ENCODE measurements at regions not wholly inside any gene's neighbourhood (a gene's known extent, or its start where the extent isn't known, plus 50 kb on each side); places are given as distances from the start of the nearest gene placed in this dataset.

- no peak overlapping the region for H3K9ac ChIP-seq
- H2AFZ ChIP-seq (ENCODE audit: low read depth) = no peak overlapping the region
- no peak overlapping the region for H3K4me2 ChIP-seq
- no peaks in the 10 kb centered on the region for H3K4me1 ChIP-seq (ENCODE audit: low read depth, poor library complexity, severe bottlenecking)
- no peaks in the 10 kb centered on the region for H4K20me1 ChIP-seq (ENCODE audit: insufficient read depth)
- peaks cover 59% of the 10 kb centered on the region for H3K27me3 ChIP-seq (ENCODE audit: insufficient read depth, low read depth)
- no peak overlapping the region for H3K4me3 ChIP-seq (IDR thresholded peaks at IDR 0.05; ENCODE audit: insufficient read depth, low read depth, low read length)
- H3K36me3 ChIP-seq (ENCODE audit: insufficient read depth) = no peaks in the 10 kb centered on the region
- H3K27ac ChIP-seq = no peak overlapping the region
- no peaks in the 10 kb centered on the region for H3K79me2 ChIP-seq (ENCODE audit: insufficient read depth, low read depth)
- no peak for TF ChIP-seq CTCF (conservative IDR thresholded peaks at IDR 0.05; ENCODE audit: low read depth, low read length)
These were observed 76.3 kb upstream of the ZC3H12A start for GRCh38 chr1:37398096-37398495.

- peaks cover 58% of the 10 kb centered on the region for H3K27me3 ChIP-seq (ENCODE audit: insufficient read depth, low read depth)
- H4K20me1 ChIP-seq (ENCODE audit: insufficient read depth) = no peaks in the 10 kb centered on the region
These were observed 75.2 kb upstream of the ZC3H12A start for GRCh38 chr1:37399205-37399604.

GRCh38 chr1:37399830-37400464 is 74.4 kb upstream of the ZC3H12A start:
- H2AFZ ChIP-seq (ENCODE audit: low read depth) = no peak overlapping the region
- H3K4me3 ChIP-seq (IDR thresholded peaks at IDR 0.05; ENCODE audit: insufficient read depth, low read depth, low read length) = no peak overlapping the region
- no peak overlapping the region for H3K27ac ChIP-seq
- TF ChIP-seq CTCF (conservative IDR thresholded peaks at IDR 0.05; ENCODE audit: low read depth, low read length) = no peak
- no peaks in the 10 kb centered on the region for H3K36me3 ChIP-seq (ENCODE audit: insufficient read depth)
- no peaks in the 10 kb centered on the region for H4K20me1 ChIP-seq (ENCODE audit: insufficient read depth)
- H3K4me2 ChIP-seq = no peak overlapping the region
- no peaks in the 10 kb centered on the region for H3K4me1 ChIP-seq (ENCODE audit: low read depth, poor library complexity, severe bottlenecking)
- no peak overlapping the region for H3K9ac ChIP-seq
- H3K79me2 ChIP-seq (ENCODE audit: insufficient read depth, low read depth) = no peaks in the 10 kb centered on the region
- peaks cover 52% of the 10 kb centered on the region for H3K27me3 ChIP-seq (ENCODE audit: insufficient read depth, low read depth)

More at GRCh38 chr1:37399205-37399604, 75.2 kb upstream of the ZC3H12A start:
- no peak for TF ChIP-seq CTCF (conservative IDR thresholded peaks at IDR 0.05; ENCODE audit: low read depth, low read length)
- no peaks in the 10 kb centered on the region for H3K79me2 ChIP-seq (ENCODE audit: insufficient read depth, low read depth)
- no peak overlapping the region for H3K4me3 ChIP-seq (IDR thresholded peaks at IDR 0.05; ENCODE audit: insufficient read depth, low read depth, low read length)
- H3K9ac ChIP-seq = no peak overlapping the region
- H3K27ac ChIP-seq = no peak overlapping the region
- H2AFZ ChIP-seq (ENCODE audit: low read depth) = no peak overlapping the region
- H3K4me1 ChIP-seq (ENCODE audit: low read depth, poor library complexity, severe bottlenecking) = no peaks in the 10 kb centered on the region
- H3K36me3 ChIP-seq (ENCODE audit: insufficient read depth) = no peaks in the 10 kb centered on the region
- no peak overlapping the region for H3K4me2 ChIP-seq

GRCh38 chr1:37400466-37401225 is 73.7 kb upstream of the ZC3H12A start:
- no peak overlapping the region for H3K4me3 ChIP-seq (IDR thresholded peaks at IDR 0.05; ENCODE audit: insufficient read depth, low read depth, low read length)
- no peaks in the 10 kb centered on the region for H3K79me2 ChIP-seq (ENCODE audit: insufficient read depth, low read depth)
- H3K36me3 ChIP-seq (ENCODE audit: insufficient read depth) = no peaks in the 10 kb centered on the region
- no peaks in the 10 kb centered on the region for H4K20me1 ChIP-seq (ENCODE audit: insufficient read depth)
- no peak for TF ChIP-seq CTCF (conservative IDR thresholded peaks at IDR 0.05; ENCODE audit: low read depth, low read length)
- H2AFZ ChIP-seq (ENCODE audit: low read depth) = no peak overlapping the region
- H3K4me2 ChIP-seq = no peak overlapping the region
- H3K27me3 ChIP-seq (ENCODE audit: insufficient read depth, low read depth) = peaks cover 46% of the 10 kb centered on the region
- no peaks in the 10 kb centered on the region for H3K4me1 ChIP-seq (ENCODE audit: low read depth, poor library complexity, severe bottlenecking)
- H3K9ac ChIP-seq = no peak overlapping the region
- no peak overlapping the region for H3K27ac ChIP-seq
